ENCODE measurements at regions not wholly inside any gene's neighbourhood (a gene's known extent, or its start where the extent isn't known, plus 50 kb on each side); places are given as distances from the start of the nearest gene placed in this dataset.

DNA sequence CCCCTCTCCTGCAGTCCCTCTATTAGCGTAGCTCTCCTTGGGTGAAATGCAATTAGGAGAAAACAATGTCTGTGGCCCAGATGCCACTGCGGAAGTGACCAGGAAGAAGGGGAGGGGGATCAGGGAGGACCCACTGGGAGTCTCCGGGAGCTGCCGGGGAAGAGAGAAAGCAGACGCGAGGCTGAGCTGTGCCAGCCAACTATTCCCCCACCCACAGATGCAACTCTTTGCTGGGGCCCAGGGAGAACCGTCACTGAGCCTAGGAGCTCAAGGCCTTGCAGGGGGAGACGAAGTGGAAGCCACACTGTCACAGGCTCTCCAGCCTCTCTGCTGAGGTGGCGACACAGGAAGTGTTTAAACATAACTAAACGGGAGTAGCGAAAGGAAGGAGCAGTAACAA is 149.2 kb downstream of the BCOR start:
- peak; percentile 45 for DNase-seq

DNA sequence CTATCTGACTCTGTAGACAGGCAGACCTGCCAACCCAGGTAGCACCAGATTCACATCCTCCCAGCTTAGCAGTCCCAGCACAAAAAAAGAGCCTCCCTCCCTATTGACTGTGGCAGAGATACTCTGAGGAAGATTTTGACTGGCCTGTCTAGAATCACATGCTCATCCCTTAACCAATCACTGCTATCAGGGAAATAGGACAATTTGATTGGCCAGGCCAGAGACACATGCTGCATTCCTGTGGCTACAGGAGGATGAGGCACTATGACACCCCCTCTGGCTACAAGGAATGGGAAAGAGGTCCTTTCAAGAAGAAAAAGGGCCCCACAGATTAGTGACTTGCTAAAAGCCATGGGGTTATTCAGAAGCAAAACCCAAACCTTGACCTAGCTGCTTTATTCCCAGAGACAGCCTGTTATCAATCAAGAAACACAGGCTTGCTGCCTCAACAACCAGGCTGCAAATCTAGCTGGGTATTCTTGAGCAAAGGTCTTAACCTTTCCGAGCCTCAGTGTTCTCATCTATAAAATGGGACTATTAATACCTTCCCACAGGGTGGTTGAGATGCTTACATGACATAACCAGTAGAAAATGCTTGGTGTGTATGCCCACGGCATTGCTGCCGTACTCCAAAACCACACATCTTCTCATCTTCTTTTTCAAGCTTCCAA is 147.6 kb downstream of the BCOR start:
- no peak for DNase-seq

GRCh38 chrX:39952989-39953388 is 144.8 kb downstream of the BCOR start:
- DNase-seq, result no peak

DNA sequence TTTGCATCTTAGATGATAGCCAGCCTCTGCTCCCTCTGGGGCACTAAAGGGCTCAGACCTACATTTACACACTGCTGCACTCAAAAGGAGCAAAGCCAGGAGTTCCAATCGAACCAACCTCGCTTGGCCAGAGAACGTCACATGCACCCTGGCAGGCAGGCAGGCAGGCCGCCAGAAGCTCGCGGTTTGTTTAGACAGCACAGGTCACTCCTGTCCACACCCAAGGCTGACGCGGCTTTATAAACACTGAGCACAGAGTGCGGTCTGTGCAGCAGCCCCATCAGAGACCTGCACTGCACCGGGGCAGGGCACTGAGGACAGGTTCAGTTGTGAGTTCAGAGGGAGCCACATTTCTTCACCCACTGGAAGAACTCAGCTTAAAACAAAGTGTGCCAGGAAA is 143.9 kb downstream of the BCOR start:
- no peak for DNase-seq

DNA sequence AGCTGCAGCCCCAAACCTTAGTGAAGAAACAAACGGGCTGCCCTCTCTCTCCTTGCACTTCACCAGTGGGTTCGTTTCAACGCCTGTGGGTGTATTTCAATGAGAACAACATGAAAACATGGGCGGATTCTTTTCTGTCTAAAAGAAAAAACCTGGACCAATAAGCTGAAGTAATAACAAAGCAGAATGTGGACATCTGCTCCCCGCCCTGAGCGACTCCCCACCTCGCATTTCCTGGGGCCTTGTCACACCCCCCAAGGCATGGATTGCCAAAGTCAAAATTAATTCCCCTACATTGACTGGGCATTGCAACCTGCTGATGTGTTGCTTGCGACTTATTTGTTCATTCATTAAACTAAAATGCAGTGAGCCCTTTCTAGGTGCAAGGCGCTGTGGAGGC is 142.9 kb downstream of the BCOR start:
- no peak for DNase-seq

DNA sequence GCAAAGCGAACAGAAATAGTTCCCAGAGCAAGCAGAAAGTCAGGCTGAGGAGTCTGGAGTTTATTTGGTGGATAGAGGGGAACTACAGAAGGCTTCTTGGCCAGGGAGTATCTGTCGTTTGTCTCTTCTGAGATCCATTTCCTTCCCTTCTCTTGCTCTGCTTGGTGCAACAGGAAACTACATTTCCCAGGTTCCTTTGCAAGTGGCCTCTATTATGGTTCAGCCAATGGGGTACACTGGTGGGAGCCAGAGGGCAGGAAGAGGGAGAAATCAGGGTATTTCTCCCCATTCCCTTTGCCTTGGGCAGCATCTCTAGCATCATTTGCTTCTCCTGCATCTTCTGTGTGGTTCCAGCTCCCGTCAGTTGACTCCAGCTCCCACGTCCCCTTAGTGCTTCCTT is 142.1 kb downstream of the BCOR start:
- DNase-seq, result no peak

DNA sequence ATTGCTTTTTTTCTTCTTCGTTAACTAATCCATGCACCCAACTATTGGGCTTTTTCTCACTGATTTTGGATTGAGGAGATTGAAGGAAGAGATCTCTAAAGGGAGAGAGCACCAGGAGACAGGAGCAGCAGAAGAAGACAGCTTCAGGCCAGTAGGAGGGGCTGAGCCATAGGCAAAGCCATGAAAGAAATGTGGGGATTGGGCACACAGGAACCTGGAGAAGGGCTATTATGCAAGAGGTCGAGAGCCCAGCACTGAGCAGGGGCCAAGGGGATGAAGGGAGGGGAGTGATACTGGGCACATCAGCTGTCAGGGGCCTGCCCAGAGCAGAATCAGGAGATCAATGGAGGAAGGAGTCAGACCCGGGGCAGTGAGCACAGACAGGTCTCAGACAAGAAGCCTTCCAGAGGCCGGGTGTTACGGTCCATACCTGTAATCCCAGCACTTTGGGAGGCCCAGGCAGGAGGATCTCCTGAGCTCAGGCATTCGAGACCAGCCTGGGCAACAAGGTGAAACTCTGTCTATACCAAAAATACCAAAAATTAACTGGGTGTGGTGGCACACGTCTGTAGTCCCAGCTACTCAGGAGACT is 140.9 kb downstream of the BCOR start:
- no peak for DNase-seq

DNA sequence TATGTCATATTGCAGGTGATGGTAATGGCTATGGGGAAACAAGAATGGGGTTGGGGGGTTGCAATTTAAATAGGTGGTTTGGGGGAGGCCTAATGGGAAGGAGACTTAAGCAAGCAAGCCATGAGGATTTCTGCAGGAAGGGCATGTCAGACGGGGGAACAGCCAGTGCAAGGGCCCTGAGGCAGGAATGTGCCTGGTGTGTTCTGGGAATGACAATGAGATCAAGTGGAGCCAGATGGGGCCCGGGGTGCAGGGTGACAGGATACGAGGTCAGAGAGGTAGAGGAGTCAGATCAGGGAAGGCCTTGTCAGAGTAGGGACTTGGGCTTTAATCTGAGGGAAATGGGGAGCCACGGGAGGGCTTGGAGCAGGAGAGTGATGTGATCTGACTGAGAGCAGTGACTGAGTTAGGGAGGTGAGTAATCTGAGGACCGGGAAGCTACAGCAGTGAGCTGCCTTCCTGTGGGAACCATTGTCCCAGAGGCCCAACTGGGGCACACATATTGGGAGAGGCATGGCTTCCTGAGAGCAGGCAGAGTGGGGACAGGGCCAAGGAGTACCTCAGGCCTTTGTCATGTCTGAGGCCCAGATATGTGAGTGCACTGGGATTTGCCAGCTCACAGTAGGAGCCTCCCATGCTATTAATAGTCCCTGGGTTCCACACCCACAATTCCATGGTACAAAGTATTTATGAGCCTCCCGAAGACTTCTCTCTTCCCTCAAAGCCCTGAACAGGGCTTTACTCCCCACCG is 139.8 kb downstream of the BCOR start:
- DNase-seq, result no peak

DNA sequence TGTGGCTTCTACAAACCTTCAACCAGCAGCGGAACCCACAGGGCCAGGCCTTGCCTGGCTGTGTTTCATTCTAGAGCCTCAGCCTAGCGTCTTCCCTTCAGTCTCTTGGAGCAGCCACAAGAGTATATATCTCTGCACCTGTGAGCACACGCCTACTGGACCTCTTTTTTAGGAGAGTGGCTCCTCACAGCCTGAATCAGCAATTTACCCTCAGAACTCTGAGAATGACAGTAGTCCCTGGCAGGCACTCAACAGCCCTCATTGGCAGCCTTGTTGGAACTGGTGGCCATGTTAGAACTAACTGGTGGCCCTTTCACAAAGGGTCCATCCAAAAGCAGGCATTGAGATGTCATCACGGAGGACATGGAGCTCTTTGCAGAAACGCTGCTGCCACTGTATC is 138.9 kb downstream of the BCOR start:
- no peak for DNase-seq

- no peak for DNase-seq
Measured at GRCh38 chrX:39960219-39960618, 137.5 kb downstream of the BCOR start.

GRCh38 chrX:39961441-39961840 is 136.3 kb downstream of the BCOR start:
- no peak for DNase-seq

DNA sequence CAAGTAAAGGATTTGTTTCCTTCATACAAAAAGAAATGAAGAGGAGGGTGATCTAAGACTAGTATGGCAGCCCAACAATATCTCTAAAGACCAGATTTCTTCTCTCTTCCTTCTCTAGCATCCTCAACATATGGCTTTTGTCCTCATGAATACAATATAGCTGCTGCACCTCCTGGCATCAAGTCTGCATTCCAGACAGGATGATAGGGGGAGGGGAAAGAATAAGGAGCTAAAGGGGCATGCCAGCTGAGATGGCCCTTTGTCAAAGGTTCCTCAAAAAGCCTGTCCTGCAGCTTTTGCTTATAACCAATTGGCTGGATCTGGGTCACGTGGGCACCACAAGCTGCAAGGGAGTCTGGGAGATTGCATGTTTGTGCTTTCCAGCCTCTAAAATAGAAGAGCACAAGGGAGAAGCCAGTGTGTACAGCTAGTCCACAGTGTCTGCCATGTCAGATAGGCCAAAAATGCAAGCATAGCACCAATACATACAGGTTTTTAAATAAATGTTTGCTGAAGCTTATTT is 132.6 kb downstream of the BCOR start:
- no peak for DNase-seq

- DNase-seq, result no peak
Measured at GRCh38 chrX:39966176-39966575, 131.6 kb downstream of the BCOR start.

- DNase-seq, result no peak
Measured at GRCh38 chrX:39967348-39967747, 130.4 kb downstream of the BCOR start.

GRCh38 chrX:39969099-39969818 is 128.5 kb downstream of the BCOR start:
- DNase-seq, result peak; percentile 55

DNA sequence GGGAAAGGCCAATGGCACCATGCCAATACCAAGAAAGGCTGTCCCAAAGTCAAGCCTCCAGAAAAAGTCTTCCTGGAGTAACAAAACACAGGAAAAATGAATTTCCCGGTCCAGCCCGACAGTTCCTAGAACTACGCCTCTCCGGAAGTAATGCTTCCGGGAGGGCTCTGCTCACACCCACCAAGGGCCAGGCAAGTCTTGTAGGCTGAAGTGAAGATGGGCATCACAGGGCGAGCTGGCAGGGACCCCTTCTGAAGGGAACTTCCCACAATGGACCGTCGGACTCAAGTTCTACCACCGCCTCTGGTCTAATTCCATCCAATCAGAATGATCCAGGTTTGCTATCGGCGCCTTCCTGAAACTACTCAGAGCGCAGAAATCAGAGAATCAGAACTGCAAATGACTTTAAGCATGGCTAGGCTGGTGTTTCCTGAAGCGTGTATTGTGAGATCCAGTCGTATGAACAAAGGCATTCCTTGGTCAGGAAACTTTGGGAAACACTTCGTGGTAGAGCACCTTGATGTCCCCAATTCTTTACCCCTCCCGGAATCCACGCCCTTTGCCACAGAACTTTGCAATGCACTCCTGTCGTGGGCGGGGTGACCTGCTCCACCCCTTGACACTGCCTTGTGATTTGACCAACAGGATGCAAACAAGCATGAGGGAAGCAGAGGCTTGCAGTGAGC is 127.8 kb downstream of the BCOR start:
- no peak for DNase-seq

- no peak for DNase-seq
Measured at GRCh38 chrX:39971760-39972159, 126.0 kb downstream of the BCOR start.

- DNase-seq, result no peak
Measured at GRCh38 chrX:39972340-39972739, 125.4 kb downstream of the BCOR start.

- no peak for DNase-seq
Measured at GRCh38 chrX:39973810-39974209, 123.9 kb downstream of the BCOR start.

GRCh38 chrX:39974270-39974669 is 123.5 kb downstream of the BCOR start:
- DNase-seq, result peak; percentile 75

- no peak for DNase-seq
Measured at GRCh38 chrX:39975101-39975925, 122.4 kb downstream of the BCOR start.

- DNase-seq, result no peak
Measured at GRCh38 chrX:39981946-39982345, 115.8 kb downstream of the BCOR start.

All from eye (tissue), 1 donor.